ENCODE measurements at regions not wholly inside any gene's neighbourhood (a gene's known extent, or its start where the extent isn't known, plus 50 kb on each side); places are given as distances from the start of the nearest gene placed in this dataset.
"Not testable (repeated sequence)": the region's sequence is repeated elsewhere in the genome, so short reads cannot be mapped to it uniquely, and the experiment has no call there.

- no peak for DNase-seq (ENCODE audit: low read depth)
- no peak overlapping the region for H3K4me3 ChIP-seq (ENCODE audit: control insufficient read depth, low read depth, low read length)
- TF ChIP-seq CTCF (IDR thresholded peaks at IDR 0.05; ENCODE audit: control insufficient read depth, insufficient read depth, low read depth, low read length, missing control alignments): no peak
Observed at GRCh38 chr6:86079938-86080337, 437.3 kb upstream of the SYNCRIP start.

GRCh38 chr6:86070151-86070550 lies 427.5 kb upstream of the SYNCRIP start:
- TF ChIP-seq CTCF (IDR thresholded peaks at IDR 0.05; ENCODE audit: control insufficient read depth, insufficient read depth, low read depth, low read length, missing control alignments): no peak
- DNase-seq (ENCODE audit: low read depth): no peak
- H3K4me3 ChIP-seq (ENCODE audit: control insufficient read depth, low read depth, low read length): no peak overlapping the region

GRCh38 chr6:86065002-86065401 lies 422.3 kb upstream of the SYNCRIP start:
- H3K4me3 ChIP-seq (ENCODE audit: control insufficient read depth, low read depth, low read length); DNase-seq (ENCODE audit: low read depth): not testable (repeated sequence)

- DNase-seq (ENCODE audit: low read depth); H3K4me3 ChIP-seq (ENCODE audit: control insufficient read depth, low read depth, low read length): not testable (repeated sequence)
Observed at GRCh38 chr6:86057293-86057980, 414.8 kb upstream of the SYNCRIP start.

GRCh38 chr6:86045038-86045437 lies 402.4 kb upstream of the SYNCRIP start:
- no peak overlapping the region for H3K4me3 ChIP-seq (ENCODE audit: control insufficient read depth, low read depth, low read length)
- no peak for TF ChIP-seq CTCF (IDR thresholded peaks at IDR 0.05; ENCODE audit: control insufficient read depth, insufficient read depth, low read depth, low read length, missing control alignments)
- DNase-seq (ENCODE audit: low read depth): no peak

- H3K4me3 ChIP-seq (ENCODE audit: control insufficient read depth, low read depth, low read length): no peak overlapping the region
- no peak for TF ChIP-seq CTCF (IDR thresholded peaks at IDR 0.05; ENCODE audit: control insufficient read depth, insufficient read depth, low read depth, low read length, missing control alignments)
- no peak for DNase-seq (ENCODE audit: low read depth)
Observed at GRCh38 chr6:86042214-86042613, 399.5 kb upstream of the SYNCRIP start.

GRCh38 chr6:86031713-86032112 lies 389.0 kb upstream of the SYNCRIP start:
- H3K4me3 ChIP-seq (ENCODE audit: control insufficient read depth, low read depth, low read length): no peak overlapping the region
- TF ChIP-seq CTCF (IDR thresholded peaks at IDR 0.05; ENCODE audit: control insufficient read depth, insufficient read depth, low read depth, low read length, missing control alignments): no peak
- DNase-seq (ENCODE audit: low read depth): no peak

GRCh38 chr6:86030875-86031274 lies 388.2 kb upstream of the SYNCRIP start:
- no peak overlapping the region for H3K4me3 ChIP-seq (ENCODE audit: control insufficient read depth, low read depth, low read length)
- no peak for DNase-seq (ENCODE audit: low read depth)
- no peak for TF ChIP-seq CTCF (IDR thresholded peaks at IDR 0.05; ENCODE audit: control insufficient read depth, insufficient read depth, low read depth, low read length, missing control alignments)

All from AG09309 (cell line).